CD1c-positive myeloid dendritic cell (primary cell): ENCODE measurements at regions not wholly inside any gene's neighbourhood (a gene's known extent, or its start where the extent isn't known, plus 50 kb on each side); places are given as distances from the start of the nearest gene placed in this dataset.

Experiments used
- DNase-seq: peaks from one replicate; pipeline ENCODE4 v3.0.0-alpha.2; 2016; ENCODE audit errors: extremely low spot score

- no peak for DNase-seq
Measured at GRCh38 chr7:24199978-24200377, 84.0 kb upstream of the NPY start.

- DNase-seq = no peak
Measured at GRCh38 chr7:24200407-24200966, 83.5 kb upstream of the NPY start.

GRCh38 chr7:24201226-24201625 is 82.8 kb upstream of the NPY start:
- no peak for DNase-seq

- no peak for DNase-seq
Measured at GRCh38 chr7:24212073-24212472, 71.9 kb upstream of the NPY start.

GRCh38 chr7:24213311-24213710 is 70.7 kb upstream of the NPY start:
- no peak for DNase-seq

GRCh38 chr7:24214670-24215069 is 69.3 kb upstream of the NPY start:
- DNase-seq = no peak

- DNase-seq = no peak
Measured at GRCh38 chr7:24216576-24217125, 67.3 kb upstream of the NPY start.

GRCh38 chr7:24221500-24221899 is 62.5 kb upstream of the NPY start:
- no peak for DNase-seq

- no peak for DNase-seq
Measured at GRCh38 chr7:24227068-24227467, 56.9 kb upstream of the NPY start.

- DNase-seq = peak; percentile 1
Measured at GRCh38 chr7:24227603-24228359, 56.2 kb upstream of the NPY start.

- DNase-seq = no peak
Measured at GRCh38 chr7:24229481-24230226, 54.3 kb upstream of the NPY start.

- no peak for DNase-seq
Measured at GRCh38 chr7:24231493-24231892, 52.5 kb upstream of the NPY start.

GRCh38 chr7:24233386-24233785 is 50.6 kb upstream of the NPY start:
- no peak for DNase-seq
